ENCODE measurements at regions not wholly inside any gene's neighbourhood (a gene's known extent, or its start where the extent isn't known, plus 50 kb on each side); places are given as distances from the start of the nearest gene placed in this dataset.

DNA sequence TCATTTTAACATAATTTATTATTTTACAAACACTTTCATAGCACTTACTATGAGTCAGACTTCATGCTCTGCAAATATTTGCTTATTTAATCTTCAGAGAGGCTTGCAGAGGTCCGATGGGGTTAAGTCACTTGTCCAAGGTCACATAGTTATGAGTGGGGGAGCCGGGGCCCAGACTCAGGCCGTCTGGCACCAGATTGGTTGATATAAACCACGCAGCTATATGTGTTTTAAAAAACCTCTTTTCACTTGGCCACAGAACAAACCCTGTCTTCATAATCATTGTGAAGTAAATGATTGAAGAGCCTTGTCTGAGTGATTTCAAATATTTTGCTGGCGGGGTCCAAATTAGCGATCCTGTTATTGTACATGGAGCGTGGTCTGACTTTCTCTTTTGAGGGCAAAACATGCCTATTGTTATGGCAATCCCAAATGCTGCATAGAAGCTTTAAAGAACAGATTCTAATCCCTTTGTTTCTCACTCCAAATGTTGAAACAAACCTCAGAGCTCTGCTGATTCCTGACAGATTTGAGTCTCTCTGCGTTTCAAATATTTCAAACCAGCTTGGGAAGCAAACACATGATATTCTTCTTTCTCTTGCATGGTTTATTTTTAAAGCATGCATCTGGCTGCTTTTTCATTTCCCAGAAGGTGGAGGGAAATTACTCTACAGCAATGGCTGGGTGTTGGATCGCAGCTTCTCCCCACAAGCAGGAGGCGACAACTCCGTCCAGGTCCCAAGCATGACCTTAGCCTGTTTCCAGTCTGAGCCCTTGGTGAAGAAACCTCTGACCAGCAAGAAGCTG lies 142.4 kb downstream of the DDX1 start:
- H3K9ac ChIP-seq (replicated peaks in 1 of 4; ENCODE audit: extremely low read depth in 1 of 4, low read depth in 3 of 4, low read length in 3 of 4): no peak overlapping the region
- H3K14ac ChIP-seq (ENCODE audit: insufficient read length): no peak overlapping the region
- no peaks in the 10 kb centered on the region for H3K79me1 ChIP-seq (ENCODE audit: low read depth, low read length)
- peaks cover 0 to 4% (median 0%) of the 10 kb centered on the region in 4 experiments; a peak in 1 of 7 replicates for H3K4me1 ChIP-seq (replicated peaks in 1 of 4; ENCODE audit: control insufficient read depth in 3 of 4, insufficient read depth in 4 of 4, low read length in 3 of 4)
- H3K4ac ChIP-seq (replicated peaks; ENCODE audit: insufficient read length, low read depth, low read length): no peak overlapping the region
- H2BK5ac ChIP-seq (ENCODE audit: low read depth, low read length): no peak overlapping the region
- no peak overlapping the region for H4K91ac ChIP-seq (replicated peaks; ENCODE audit: insufficient read length, low read length)
- CTCF ChIA-PET (ENCODE audit: partially characterized antibody): interaction anchor here (1.0 to 5.0 kb wide), 5 partner anchors 11 to 205 kb away, joined by 3 to 29 read pairs (median 4); no protein-coding TSS in a partner anchor
- 0 out of 2 replicates have a peak, but pooled peaks cover 2% of the 10 kb centered on the region for H3K23me2 ChIP-seq (ENCODE audit: low read depth, low read length)
- no peak overlapping the region for H4K5ac ChIP-seq (ENCODE audit: insufficient read length, low read depth, low read length)
- H3K27ac ChIP-seq (ENCODE audit: low read depth, low read length): no peak overlapping the region
- H3K36me3 ChIP-seq (ENCODE audit: control insufficient read depth in 2 of 4, insufficient read depth in 4 of 4, low read length in 3 of 4): no peaks in the 10 kb centered on the region
- H2AFZ ChIP-seq (ENCODE audit: low read length): 0 out of 2 replicates have a peak overlapping the region, but pooled peaks have one; percentile 5
- H2BK120ac ChIP-seq (replicated peaks; ENCODE audit: low read depth, low read length): no peak overlapping the region
- no peak for FAIRE-seq
- DNase-seq (ENCODE audit: low read depth in 1 of 2, low spot score in 2 of 2): no peak
- WGBS, 2 experiments (ENCODE audit: extremely low coverage in 1 of 2, insufficient coverage in 1 of 2, insufficient read length in 1 of 2, insufficient replicate concordance in 2 of 2, low coverage in 1 of 2, low lambda C conversion rate in 2 of 2, missing lambda C conversion rate in 1 of 2): 86% methylated on average over 11 of the region's 11 CpGs; no CpG with 5 or more reads in 1 of the 2 experiments
- H2BK20ac ChIP-seq (ENCODE audit: low read length): no peak overlapping the region
- POLR2A ChIA-PET (ENCODE audit: partially characterized antibody): interaction anchor here (0.7 kb wide), 1 partner anchor 9 kb away, joined by 3 read pairs; no protein-coding TSS in a partner anchor
- no peaks in the 10 kb centered on the region for H4K20me1 ChIP-seq (replicated peaks in 1 of 2; ENCODE audit: control insufficient read depth in 1 of 2, insufficient read depth in 2 of 2, low read length in 2 of 2)
- no peaks in the 10 kb centered on the region for H3K27me3 ChIP-seq (replicated peaks in 1 of 4; ENCODE audit: control insufficient read depth in 3 of 4, extremely low read depth in 1 of 4, insufficient read depth in 3 of 4, low read length in 3 of 4)
- TF ChIP-seq BACH1 (IDR thresholded peaks at IDR 0.05; ENCODE audit: low read length) (no peak), POLR2A (IDR thresholded peaks at IDR 0.05; ENCODE audit: control extremely low read depth in 1 of 2, low read depth in 2 of 2, low read length in 2 of 2) (no peak), SIN3A (conservative IDR thresholded peaks at IDR 0.05 in 1 of 2, IDR thresholded peaks at IDR 0.05 in 1 of 2; ENCODE audit: low read depth in 1 of 2, low read length in 2 of 2) (no peak), RXRA (IDR thresholded peaks at IDR 0.05; ENCODE audit: insufficient read depth, low read depth, low read length) (no peak), SRF (IDR thresholded peaks at IDR 0.05; ENCODE audit: low read depth, low read length) (no peak), SP4 (IDR thresholded peaks at IDR 0.05; ENCODE audit: low read length) (no peak), RAD21 (IDR thresholded peaks at IDR 0.05 in 1 of 2, conservative IDR thresholded peaks at IDR 0.05 in 1 of 2; ENCODE audit: low read depth in 2 of 2, low read length in 2 of 2) (no peak)
- H3K4me3 ChIP-seq (ENCODE audit: extremely low read depth in 1 of 4, insufficient read depth in 2 of 4, low read depth in 3 of 4, low read length in 4 of 4): no peak overlapping the region
- no peak overlapping the region for H3K4me2 ChIP-seq (ENCODE audit: insufficient read depth in 1 of 2, low read depth in 2 of 2, low read length in 2 of 2)
- no peaks in the 10 kb centered on the region for H3K9me3 ChIP-seq (ENCODE audit: insufficient read depth in 2 of 2, low read depth in 1 of 2, low read length in 1 of 2)
- H3K23ac ChIP-seq (ENCODE audit: insufficient read length): no peak overlapping the region
- H2BK15ac ChIP-seq (ENCODE audit: low read length): no peak overlapping the region
- H4K8ac ChIP-seq (ENCODE audit: extremely low read depth, insufficient read depth, low read length): no peak overlapping the region
- no peak overlapping the region for H2BK12ac ChIP-seq (ENCODE audit: low read depth, low read length)
- no peaks in the 10 kb centered on the region for H3K79me2 ChIP-seq (ENCODE audit: control insufficient read depth in 1 of 2, insufficient read depth in 2 of 2, low read length in 2 of 2)
- no peak overlapping the region for H2AK5ac ChIP-seq (ENCODE audit: low read depth, low read length)
- H3K18ac ChIP-seq (ENCODE audit: extremely low read depth, low read length): no peak overlapping the region
- H3K56ac ChIP-seq (replicated peaks; ENCODE audit: insufficient read length, low read depth, low read length): no peak overlapping the region
